ENCODE measurements at regions not wholly inside any gene's neighbourhood (a gene's known extent, or its start where the extent isn't known, plus 50 kb on each side); places are given as distances from the start of the nearest gene placed in this dataset.

DNA sequence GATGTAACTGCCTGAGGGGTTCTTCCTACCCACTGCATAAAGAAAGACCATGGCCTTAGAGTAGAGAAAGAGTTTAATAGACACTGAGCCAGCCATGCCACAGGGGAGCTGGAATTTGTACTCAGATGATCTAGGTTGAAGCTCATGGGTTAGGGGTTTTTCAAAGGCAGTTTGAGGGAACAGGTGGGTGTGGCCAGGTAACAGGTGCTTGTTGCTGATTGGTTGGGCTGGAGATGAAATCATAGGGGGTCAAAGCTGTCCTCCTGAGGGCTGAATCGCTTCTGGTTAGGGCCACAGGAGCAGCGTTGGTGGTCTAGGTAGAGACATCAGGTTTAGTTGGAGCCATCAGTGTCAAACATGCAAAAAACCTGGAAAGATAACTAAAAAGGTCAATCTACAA is 59.2 kb upstream of the CSNK1A1L start:
- Histone ChIP-seq H3K79me2 (ENCODE audit: control insufficient read depth, insufficient read depth, low read length) (no peaks in the 10 kb centered on the region), H3K36me3 (ENCODE audit: control insufficient read depth, insufficient read depth, low read length) (no peaks in the 10 kb centered on the region), H3K9me1 (ENCODE audit: control insufficient read depth, insufficient read depth, low read length) (no peaks in the 10 kb centered on the region), H4K20me1 (replicated peaks; ENCODE audit: control insufficient read depth, insufficient read depth, low read length) (no peaks in the 10 kb centered on the region), H3K4me1 (replicated peaks in 1 of 2; ENCODE audit: control insufficient read depth in 2 of 2, insufficient read depth in 2 of 2, low read length in 2 of 2) (no peaks in the 10 kb centered on the region), H3K9ac (ENCODE audit: insufficient read depth in 1 of 2, low read depth in 2 of 2, low read length in 2 of 2) (no peak overlapping the region), H3K27ac (ENCODE audit: extremely low read depth, low read depth, low read length) (no peak overlapping the region), H3K9me3 (replicated peaks; ENCODE audit: control insufficient read depth, insufficient read depth, low read depth, low read length) (no peaks in the 10 kb centered on the region), H2AFZ (ENCODE audit: low read depth, low read length) (no peak overlapping the region), H3K4me3 (no peak overlapping the region), H3K27me3 (ENCODE audit: control insufficient read depth in 2 of 2, insufficient read depth in 2 of 2, low read length in 2 of 2) (no peaks in the 10 kb centered on the region), H3K4me2 (ENCODE audit: insufficient read depth, low read length) (no peak overlapping the region)
- 0% methylated on average over 2 of the region's 2 CpGs for whole genome bisulfite sequencing (ENCODE audit: insufficient coverage, low coverage, missing lambda C conversion rate)
- ATAC-seq = no peak
- FAIRE-seq = no peak
- CTCF ChIA-PET (ENCODE audit: low intra/inter-chr PET ratio) = no interaction called here
- intact Hi-C loops (cut with micrococcal nuclease) = no loop called here
- in situ Hi-C loops (cut with MboI) = no loop called here
- no peak for DNase-seq (ENCODE audit: extremely low read depth in 1 of 4, low spot score in 3 of 4)
- POLR2A ChIA-PET = no interaction called here
- no peak for TF ChIP-seq KDM5B (IDR thresholded peaks at IDR 0.05; ENCODE audit: insufficient replicate concordance, low read depth, low read length)
- TF ChIP-seq HIVEP1 (CRISPR knock-in tag; IDR thresholded peaks at IDR 0.05) = no peak
- TF ChIP-seq ZNF75A (CRISPR knock-in tag; IDR thresholded peaks at IDR 0.05) = no peak
- TF ChIP-seq PURB (CRISPR knock-in tag; IDR thresholded peaks at IDR 0.05; ENCODE audit: low read depth) = no peak
- no peak for TF ChIP-seq ZNF316 (IDR thresholded peaks at IDR 0.05)
- TF ChIP-seq ZNF780A (CRISPR knock-in tag; IDR thresholded peaks at IDR 0.05) = no peak
- TF ChIP-seq, protein P1, sequence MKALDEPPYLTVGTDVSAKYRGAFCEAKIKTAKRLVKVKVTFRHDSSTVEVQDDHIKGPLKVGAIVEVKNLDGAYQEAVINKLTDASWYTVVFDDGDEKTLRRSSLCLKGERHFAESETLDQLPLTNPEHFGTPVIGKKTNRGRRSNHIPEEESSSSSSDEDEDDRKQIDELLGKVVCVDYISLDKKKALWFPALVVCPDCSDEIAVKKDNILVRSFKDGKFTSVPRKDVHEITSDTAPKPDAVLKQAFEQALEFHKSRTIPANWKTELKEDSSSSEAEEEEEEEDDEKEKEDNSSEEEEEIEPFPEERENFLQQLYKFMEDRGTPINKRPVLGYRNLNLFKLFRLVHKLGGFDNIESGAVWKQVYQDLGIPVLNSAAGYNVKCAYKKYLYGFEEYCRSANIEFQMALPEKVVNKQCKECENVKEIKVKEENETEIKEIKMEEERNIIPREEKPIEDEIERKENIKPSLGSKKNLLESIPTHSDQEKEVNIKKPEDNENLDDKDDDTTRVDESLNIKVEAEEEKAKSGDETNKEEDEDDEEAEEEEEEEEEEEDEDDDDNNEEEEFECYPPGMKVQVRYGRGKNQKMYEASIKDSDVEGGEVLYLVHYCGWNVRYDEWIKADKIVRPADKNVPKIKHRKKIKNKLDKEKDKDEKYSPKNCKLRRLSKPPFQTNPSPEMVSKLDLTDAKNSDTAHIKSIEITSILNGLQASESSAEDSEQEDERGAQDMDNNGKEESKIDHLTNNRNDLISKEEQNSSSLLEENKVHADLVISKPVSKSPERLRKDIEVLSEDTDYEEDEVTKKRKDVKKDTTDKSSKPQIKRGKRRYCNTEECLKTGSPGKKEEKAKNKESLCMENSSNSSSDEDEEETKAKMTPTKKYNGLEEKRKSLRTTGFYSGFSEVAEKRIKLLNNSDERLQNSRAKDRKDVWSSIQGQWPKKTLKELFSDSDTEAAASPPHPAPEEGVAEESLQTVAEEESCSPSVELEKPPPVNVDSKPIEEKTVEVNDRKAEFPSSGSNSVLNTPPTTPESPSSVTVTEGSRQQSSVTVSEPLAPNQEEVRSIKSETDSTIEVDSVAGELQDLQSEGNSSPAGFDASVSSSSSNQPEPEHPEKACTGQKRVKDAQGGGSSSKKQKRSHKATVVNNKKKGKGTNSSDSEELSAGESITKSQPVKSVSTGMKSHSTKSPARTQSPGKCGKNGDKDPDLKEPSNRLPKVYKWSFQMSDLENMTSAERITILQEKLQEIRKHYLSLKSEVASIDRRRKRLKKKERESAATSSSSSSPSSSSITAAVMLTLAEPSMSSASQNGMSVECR (CRISPR knock-in tag; IDR thresholded peaks at IDR 0.05) = no peak
- TF ChIP-seq SP2 (IDR thresholded peaks at IDR 0.05; ENCODE audit: extremely low read depth, low read depth, low read length, poor library complexity, severe bottlenecking) = no peak
- TF ChIP-seq ELF1 (tag; IDR thresholded peaks at IDR 0.05) = no peak
- TF ChIP-seq U2AF2 (optimal IDR thresholded peaks at IDR 0.05; ENCODE audit: low read depth, low read length) = no peak
- no peak for TF ChIP-seq STAG1 (CRISPR knock-in tag; IDR thresholded peaks at IDR 0.05; ENCODE audit: borderline replicate concordance)
- TF ChIP-seq LCOR (CRISPR knock-in tag; IDR thresholded peaks at IDR 0.05) = no peak
- no peak for TF ChIP-seq ZNF253 (CRISPR knock-in tag; conservative IDR thresholded peaks at IDR 0.05)
- no peak for TF ChIP-seq XRCC5 (IDR thresholded peaks at IDR 0.05; ENCODE audit: low read depth, low read length)
- no peak for TF ChIP-seq KLF1 (tag; IDR thresholded peaks at IDR 0.05)
- BruUV-seq (replicated peaks) = no TSS peak
